CD14-positive monocyte (primary cell): ENCODE measurements at regions not wholly inside any gene's neighbourhood (a gene's known extent, or its start where the extent isn't known, plus 50 kb on each side); places are given as distances from the start of the nearest gene placed in this dataset.

Experiments
- DNase-seq, 3 donors: peaks; one replicate each; pipeline ENCODE4 v3.0.0-alpha.2; 2011 to 2022
- H2AFZ ChIP-seq: 2 replicates; pipeline ENCODE4 v1.6.0; 2012; ENCODE audit warnings: mild to moderate bottlenecking, low read depth, low read length, inconsistent platforms; ENCODE audit not compliant: insufficient read depth, poor library complexity, severe bottlenecking
- H3K27ac ChIP-seq, 2 donors: 1 replicate in 1 of 2; 2 replicates in 1 of 2; pipeline ENCODE4 v1.5.1; 2012 to 2013; ENCODE audit warnings: low read length in 2 of 2, control low read depth in 1 of 2, inconsistent platforms in 1 of 2, low read depth in 1 of 2, mild to moderate bottlenecking in 1 of 2
- H3K27me3 ChIP-seq, 2 donors: one replicate each; pipeline versions ENCODE4 v1.6.0 to v1.6.1; 2011 to 2013; ENCODE audit warnings: low read length in 2 of 2; ENCODE audit not compliant: control insufficient read depth in 2 of 2, insufficient read depth in 2 of 2
- H3K36me3 ChIP-seq, 2 donors: replicated peaks in 1 of 2; 1 replicate in 1 of 2; 2 replicates in 1 of 2; pipeline versions ENCODE4 v1.5.1 to v1.6.1; 2012 to 2013; ENCODE audit warnings: low read length in 2 of 2, control low read depth in 1 of 2, inconsistent platforms in 1 of 2, mild to moderate bottlenecking in 1 of 2; ENCODE audit not compliant: insufficient read depth in 2 of 2, control insufficient read depth in 1 of 2
- H3K4me1 ChIP-seq, 2 donors: 1 replicate in 1 of 2; 2 replicates in 1 of 2; pipeline versions ENCODE4 v1.5.1 to v1.6.1; 2012 to 2013; ENCODE audit warnings: low read length in 2 of 2, control low read depth in 1 of 2, inconsistent platforms in 1 of 2, mild to moderate bottlenecking in 1 of 2, moderate library complexity in 1 of 2; ENCODE audit not compliant: insufficient read depth in 2 of 2, control insufficient read depth in 1 of 2
- H3K4me2 ChIP-seq: replicated peaks from 2 replicates; pipeline ENCODE3; 2012; ENCODE audit warnings: low read length, moderate library complexity, mild to moderate bottlenecking; ENCODE audit not compliant: poor library complexity, severe bottlenecking; ENCODE audit errors: extremely low read depth
- H3K4me3 ChIP-seq, 3 experiments: fragments of 200-600 bp in 1 of 3; sonication (generic) in 1 of 3; replicated peaks in 1 of 3; 1 replicate in 2 of 3; 2 replicates in 1 of 3; pipeline ENCODE4 v1.5.1; 2011 to 2013; ENCODE audit warnings: low read length in 3 of 3, mild to moderate bottlenecking in 3 of 3, control low read depth in 2 of 3, low read depth in 2 of 3, inconsistent platforms in 1 of 3, moderate library complexity in 1 of 3
- H3K79me2 ChIP-seq: 2 replicates; pipeline ENCODE4 v1.6.0; 2012; ENCODE audit warnings: mild to moderate bottlenecking, control low read depth, inconsistent platforms, low read length, moderate library complexity; ENCODE audit not compliant: insufficient read depth
- H3K9ac ChIP-seq: 2 replicates; pipeline ENCODE4 v1.6.0; 2017; ENCODE audit warnings: low read length, mild to moderate bottlenecking; ENCODE audit not compliant: insufficient read depth, poor library complexity, severe bottlenecking
- H3K9me3 ChIP-seq, 2 donors: replicated peaks in 1 of 2; 1 replicate in 1 of 2; 2 replicates in 1 of 2; pipeline versions ENCODE4 v1.5.1 to v1.6.1; 2012 to 2013; ENCODE audit warnings: low read length in 2 of 2, control low read depth in 1 of 2; ENCODE audit not compliant: control insufficient read depth in 1 of 2, insufficient read depth in 1 of 2
- H4K20me1 ChIP-seq: 2 replicates; pipeline ENCODE4 v1.6.0; 2012; ENCODE audit warnings: mild to moderate bottlenecking, low read length, control low read depth, moderate library complexity; ENCODE audit not compliant: insufficient read depth
- H3K27ac Mint-ChIP-seq, 7 donors: one replicate each; pipeline ENCODE4 v1.8.0; 2020; ENCODE audit warnings: mild to moderate bottlenecking in 7 of 7, mixed read lengths in 7 of 7, moderate library complexity in 6 of 7, inconsistent platforms in 2 of 7
- H3K27me3 Mint-ChIP-seq, 3 donors: one replicate each; pipeline ENCODE4 v1.8.0; 2021 to 2022; ENCODE audit warnings: low read depth in 3 of 3, mild to moderate bottlenecking in 3 of 3, mixed read lengths in 3 of 3, moderate library complexity in 3 of 3, inconsistent platforms in 1 of 3
- H3K36me3 Mint-ChIP-seq, 2 donors: one replicate each; pipeline ENCODE4 v1.8.0; 2020; ENCODE audit warnings: mixed read lengths in 2 of 2, inconsistent platforms in 1 of 2, mild to moderate bottlenecking in 1 of 2
- H3K4me1 Mint-ChIP-seq: one replicate; pipeline ENCODE4 v1.8.0; 2020; ENCODE audit warnings: mild to moderate bottlenecking, mixed read lengths
- H3K4me3 Mint-ChIP-seq, 2 donors: one replicate each; pipeline ENCODE4 v1.8.0; 2020; ENCODE audit warnings: mild to moderate bottlenecking in 2 of 2, mixed read lengths in 2 of 2, moderate library complexity in 1 of 2
- H3K9me3 Mint-ChIP-seq, 7 donors: one replicate each; pipeline ENCODE4 v1.8.0; 2020 to 2022; ENCODE audit warnings: mixed read lengths in 7 of 7, mild to moderate bottlenecking in 6 of 7, moderate library complexity in 6 of 7, inconsistent platforms in 2 of 7
- CTCF ChIP-seq: fragments of 200-600 bp; IDR thresholded peaks from one replicate; pipeline ENCODE4 v1.8.0; 2022; ENCODE audit warnings: antibody characterized with exemption, mild to moderate bottlenecking
- WGBS: methylation state at CpG from one replicate; pipeline ENCODE4 v1.1.5; 2013; ENCODE audit warnings: missing lambda C conversion rate; ENCODE audit not compliant: insufficient coverage; 5-methylcytosine and 5-hydroxymethylcytosine counted together
- intact Hi-C, 2 donors: fragments of 100-400 bp; cut with micrococcal nuclease; formaldehyde crosslinking; loops; one replicate each; pipeline versions ENCODE4 v1.15.0 to v1.15.1; 2023

GRCh38 chr13:69198706-69199105 is 908.9 kb upstream of the ATXN8OS start:
- Histone ChIP-seq H3K9me3 (no peaks in the 10 kb centered on the region), H3K79me2 (no peaks in the 10 kb centered on the region), H3K27me3 (no peaks in the 10 kb centered on the region), H3K4me3 (no peak overlapping the region), H3K36me3 (no peaks in the 10 kb centered on the region), H4K20me1 (no peaks in the 10 kb centered on the region), H3K4me2 (no peak overlapping the region), H3K27ac (no peak overlapping the region), H3K9ac (no peak overlapping the region), H3K4me1 (no peaks in the 10 kb centered on the region), H2AFZ (no peak overlapping the region)
- DNase-seq = no peak
- Mint-ChIP-seq H3K27ac (no peak overlapping the region), H3K4me1 (no peaks in the 10 kb centered on the region), H3K9me3 (peaks cover 0 to 5% (median 1%) of the 10 kb centered on the region in 7 donors), H3K4me3 (no peak overlapping the region), H3K27me3 (no peaks in the 10 kb centered on the region), H3K36me3 (no peaks in the 10 kb centered on the region)
- intact Hi-C loops = no loop called here
- TF ChIP-seq CTCF = no peak
- no CpG with 5 or more reads among the region's 2 CpGs for WGBS

- 89% methylated on average over 1 of the region's 1 CpG for WGBS
- no peak overlapping the region for H3K27ac ChIP-seq
- intact Hi-C loops = no loop called here
- no peaks in the 10 kb centered on the region for H3K79me2 ChIP-seq
- DNase-seq = no peak
- no peaks in the 10 kb centered on the region for H3K36me3 Mint-ChIP-seq
- H3K4me3 ChIP-seq = no peak overlapping the region
- H4K20me1 ChIP-seq = no peaks in the 10 kb centered on the region
- no peaks in the 10 kb centered on the region for H3K9me3 ChIP-seq
- no peak overlapping the region for H3K27ac Mint-ChIP-seq
- H3K27me3 Mint-ChIP-seq = no peaks in the 10 kb centered on the region
- H3K4me1 Mint-ChIP-seq = no peaks in the 10 kb centered on the region
- no peaks in the 10 kb centered on the region for H3K36me3 ChIP-seq
- no peak for TF ChIP-seq CTCF
- H3K9ac ChIP-seq = no peak overlapping the region
- H3K9me3 Mint-ChIP-seq = peaks cover 0 to 3% (median 1%) of the 10 kb centered on the region in 7 donors
- H2AFZ ChIP-seq = no peak overlapping the region
- H3K4me1 ChIP-seq = no peaks in the 10 kb centered on the region
- H3K4me3 Mint-ChIP-seq = no peak overlapping the region
- H3K27me3 ChIP-seq = no peaks in the 10 kb centered on the region
- H3K4me2 ChIP-seq = no peak overlapping the region
Observed at GRCh38 chr13:69194130-69194529, 913.5 kb upstream of the ATXN8OS start.
